Esophagus muscularis mucosa (tissue), 4 donors: ENCODE measurements at regions not wholly inside any gene's neighbourhood (a gene's known extent, or its start where the extent isn't known, plus 50 kb on each side); places are given as distances from the start of the nearest gene placed in this dataset.
A peak's percentile ranks its signal among the peaks of the same experiment; 100 is the strongest.

ENCODE experiments used
- DNase-seq: peaks from one replicate; pipeline ENCODE4 v3.0.0-alpha.2; 2017; ENCODE audit errors: extremely low spot score
- H3K27ac ChIP-seq, 4 donors: fragments of 200-600 bp; sonication (generic); replicated peaks in 1 of 4; 1 replicate in 3 of 4; 2 replicates in 1 of 4; pipeline ENCODE4 v1.5.1; 2016 to 2019; ENCODE audit warnings: mild to moderate bottlenecking in 1 of 4
- H3K27me3 ChIP-seq, 4 donors: fragments of 200-600 bp; sonication (generic); one replicate each; pipeline versions ENCODE4 v1.5.1 to v1.6.0; 2016 to 2019
- H3K36me3 ChIP-seq, 4 donors: fragments of 200-600 bp; sonication (generic); one replicate each; pipeline ENCODE4 v1.5.1; 2016 to 2019
- H3K4me1 ChIP-seq, 4 donors: fragments of 200-600 bp; sonication (generic); one replicate each; pipeline ENCODE4 v1.5.1; 2016 to 2019
- H3K4me3 ChIP-seq, 4 donors: fragments of 200-600 bp; sonication (generic); 1 replicate in 2 of 4; 2 replicates in 2 of 4; pipeline ENCODE4 v1.5.1; 2016 to 2019; ENCODE audit warnings: mild to moderate bottlenecking in 4 of 4, moderate library complexity in 1 of 4
- H3K9me3 ChIP-seq, 4 donors: fragments of 200-600 bp; sonication (generic); 1 replicate in 3 of 4; 2 replicates in 1 of 4; pipeline ENCODE4 v1.5.1; 2016 to 2019
- CTCF ChIP-seq, 3 experiments: fragments of 200-600 bp in 2 of 3; fragments of 450-650 bp in 1 of 3; sonication (generic) in 2 of 3; IDR thresholded peaks; one replicate each; pipeline ENCODE4 v1.5.1; 2017 to 2019; ENCODE audit warnings: antibody characterized with exemption in 3 of 3, mild to moderate bottlenecking in 2 of 3, moderate library complexity in 1 of 3
- EP300 ChIP-seq: sonication (generic); formaldehyde crosslinking; IDR thresholded peaks from one replicate; pipeline ENCODE4 v1.6.1; 2017; ENCODE audit warnings: antibody characterized with exemption
- POLR2A ChIP-seq: fragments of 450-650 bp; IDR thresholded peaks from one replicate; pipeline ENCODE4 v1.6.1; 2017; ENCODE audit warnings: antibody characterized with exemption, moderate library complexity, mild to moderate bottlenecking, low read depth
- POLR2AphosphoS5 ChIP-seq, 2 donors: sonication (generic); formaldehyde crosslinking; IDR thresholded peaks; one replicate each; pipeline ENCODE4 v1.6.1; 2017; ENCODE audit warnings: antibody characterized with exemption in 2 of 2
- WGBS: methylation state at CpG from one replicate; pipeline ENCODE4 v1.1.5; 2018; 5-methylcytosine and 5-hydroxymethylcytosine counted together
- intact Hi-C: fragments of 100-400 bp; cut with DNase I; formaldehyde crosslinking; loops from one replicate; pipeline ENCODE4 v1.15.1; 2023

GRCh38 chr5:128782446-128782845 lies 182.8 kb upstream of the SLC27A6 start:
- no peaks in the 10 kb centered on the region for H3K9me3 ChIP-seq
- no peaks in the 10 kb centered on the region for H3K36me3 ChIP-seq
- 26% methylated on average over 4 of the region's 4 CpGs for WGBS
- no peaks in the 10 kb centered on the region for H3K27me3 ChIP-seq
- TF ChIP-seq CTCF (IDR thresholded peaks at IDR 0.05) = no peak
- peak; percentile 51 to 58 for TF ChIP-seq POLR2AphosphoS5 (IDR thresholded peaks at IDR 0.05)
- TF ChIP-seq EP300 = no peak
- no peak for TF ChIP-seq POLR2A
- H3K27ac ChIP-seq = peak overlapping the region; percentile 18 to 57 (median 40)
- peaks cover 0 to 15% (median 12%) of the 10 kb centered on the region in 4 donors for H3K4me1 ChIP-seq
- H3K4me3 ChIP-seq = no peak overlapping the region
- no peak for DNase-seq
- intact Hi-C loops = no loop called here

GRCh38 chr5:128784726-128785125 lies 180.6 kb upstream of the SLC27A6 start:
- H3K36me3 ChIP-seq = no peaks in the 10 kb centered on the region
- WGBS = 100% methylated on average over 1 of the region's 1 CpG
- no peak for TF ChIP-seq CTCF (IDR thresholded peaks at IDR 0.05)
- TF ChIP-seq POLR2AphosphoS5 (IDR thresholded peaks at IDR 0.05) = no peak
- no peak for TF ChIP-seq POLR2A
- TF ChIP-seq EP300 = no peak

GRCh38 chr5:128791312-128791711 lies 174.0 kb upstream of the SLC27A6 start:
- Histone ChIP-seq H3K27ac (no peak overlapping the region), H3K27me3 (no peaks in the 10 kb centered on the region), H3K4me3 (no peak overlapping the region), H3K4me1 (no peaks in the 10 kb centered on the region), H3K9me3 (no peaks in the 10 kb centered on the region), H3K36me3 (no peaks in the 10 kb centered on the region)
- WGBS = 93% methylated on average over 1 of the region's 1 CpG
- intact Hi-C loops = no loop called here
- TF ChIP-seq POLR2AphosphoS5 (IDR thresholded peaks at IDR 0.05) = no peak
- TF ChIP-seq CTCF (IDR thresholded peaks at IDR 0.05) = no peak
- no peak for TF ChIP-seq POLR2A
- TF ChIP-seq EP300 = no peak
- no peak for DNase-seq

More at GRCh38 chr5:128784726-128785125, 180.6 kb upstream of the SLC27A6 start:
- H3K4me3 ChIP-seq = no peak overlapping the region
- DNase-seq = no peak
- intact Hi-C loops = no loop called here
- no peaks in the 10 kb centered on the region for H3K9me3 ChIP-seq
- no peaks in the 10 kb centered on the region for H3K27me3 ChIP-seq
- H3K4me1 ChIP-seq = peaks cover 0 to 15% (median 12%) of the 10 kb centered on the region in 4 donors
- no peak overlapping the region for H3K27ac ChIP-seq

GRCh38 chr5:128796506-128796905 lies 168.8 kb upstream of the SLC27A6 start:
- no peaks in the 10 kb centered on the region for H3K36me3 ChIP-seq
- DNase-seq = no peak
- H3K4me1 ChIP-seq = no peaks in the 10 kb centered on the region
- no peaks in the 10 kb centered on the region for H3K27me3 ChIP-seq
- no peak overlapping the region for H3K27ac ChIP-seq
- H3K4me3 ChIP-seq = no peak overlapping the region
- intact Hi-C loops = no loop called here
- no peak for TF ChIP-seq EP300
- TF ChIP-seq CTCF (IDR thresholded peaks at IDR 0.05) = no peak
- no peak for TF ChIP-seq POLR2A
- TF ChIP-seq POLR2AphosphoS5 (IDR thresholded peaks at IDR 0.05) = no peak
- WGBS = 71% methylated on average over 4 of the region's 4 CpGs
- H3K9me3 ChIP-seq = no peaks in the 10 kb centered on the region

- Histone ChIP-seq H3K9me3 (no peaks in the 10 kb centered on the region), H3K4me1 (no peaks in the 10 kb centered on the region), H3K36me3 (no peaks in the 10 kb centered on the region), H3K27ac (no peak overlapping the region), H3K27me3 (no peaks in the 10 kb centered on the region), H3K4me3 (no peak overlapping the region)
- TF ChIP-seq POLR2AphosphoS5 (IDR thresholded peaks at IDR 0.05) = no peak
- no peak for TF ChIP-seq POLR2A
- no peak for TF ChIP-seq CTCF (IDR thresholded peaks at IDR 0.05)
- TF ChIP-seq EP300 = no peak
- DNase-seq = no peak
- intact Hi-C loops = no loop called here
Observed at GRCh38 chr5:128798871-128799270, 166.4 kb upstream of the SLC27A6 start.
